ENCODE measurements at regions not wholly inside any gene's neighbourhood (a gene's known extent, or its start where the extent isn't known, plus 50 kb on each side); places are given as distances from the start of the nearest gene placed in this dataset.

DNA sequence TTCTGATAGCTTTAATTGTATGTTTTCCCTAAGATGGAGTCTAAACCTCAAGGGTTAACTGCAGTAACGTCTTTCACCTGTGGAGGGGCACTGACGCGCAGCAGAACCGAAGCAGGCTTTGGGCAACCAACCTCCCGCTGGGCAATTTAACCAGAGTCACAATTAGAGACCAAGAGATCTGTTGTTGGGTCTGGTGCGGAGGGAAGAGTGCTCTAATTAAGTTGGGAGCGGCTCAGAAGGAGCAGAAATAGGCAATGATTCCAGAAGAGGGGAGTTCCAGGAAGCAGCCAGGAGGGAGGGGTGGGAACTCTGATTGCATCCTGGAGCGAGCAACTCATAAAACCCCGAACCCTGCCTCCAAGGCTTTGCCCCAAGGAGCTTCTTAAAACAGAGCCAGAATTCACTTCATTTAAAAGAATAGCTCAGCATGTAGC is 245.8 kb downstream of the PAX3 start:
- Mint-ChIP-seq H3K9me3 (no peaks in the 10 kb centered on the region), H3K27ac (peak overlapping the region in 1 of 7 donors; percentile 42), H3K36me3 (no peaks in the 10 kb centered on the region), H3K27me3 (ENCODE audit: low read depth in 3 of 3) (peaks cover 8 to 16% (median 11%) of the 10 kb centered on the region in 3 donors), H3K4me1 (no peaks in the 10 kb centered on the region), H3K4me3 (no peak overlapping the region)
- no peak overlapping the region for H2AFZ ChIP-seq (ENCODE audit: insufficient read depth, low read depth, low read length, poor library complexity, severe bottlenecking)
- H3K4me3 ChIP-seq (replicated peaks in 1 of 3; ENCODE audit: low read depth in 2 of 3, low read length in 3 of 3), result no peak overlapping the region
- no peak overlapping the region for H3K27ac ChIP-seq (ENCODE audit: low read depth in 1 of 2, low read length in 2 of 2)
- H3K9me3 ChIP-seq (replicated peaks in 1 of 2; ENCODE audit: control insufficient read depth in 1 of 2, insufficient read depth in 1 of 2, low read length in 2 of 2), result no peaks in the 10 kb centered on the region
- no peak overlapping the region for H3K4me2 ChIP-seq (replicated peaks; ENCODE audit: extremely low read depth, low read length, poor library complexity, severe bottlenecking)
- no peaks in the 10 kb centered on the region for H3K79me2 ChIP-seq (ENCODE audit: insufficient read depth, low read length)
- no peak for DNase-seq
- H3K27me3 ChIP-seq (ENCODE audit: control insufficient read depth in 2 of 2, insufficient read depth in 2 of 2, low read length in 2 of 2), result peaks cover 19% of the 10 kb centered on the region in 2 donors
- TF ChIP-seq, protein P1, sequence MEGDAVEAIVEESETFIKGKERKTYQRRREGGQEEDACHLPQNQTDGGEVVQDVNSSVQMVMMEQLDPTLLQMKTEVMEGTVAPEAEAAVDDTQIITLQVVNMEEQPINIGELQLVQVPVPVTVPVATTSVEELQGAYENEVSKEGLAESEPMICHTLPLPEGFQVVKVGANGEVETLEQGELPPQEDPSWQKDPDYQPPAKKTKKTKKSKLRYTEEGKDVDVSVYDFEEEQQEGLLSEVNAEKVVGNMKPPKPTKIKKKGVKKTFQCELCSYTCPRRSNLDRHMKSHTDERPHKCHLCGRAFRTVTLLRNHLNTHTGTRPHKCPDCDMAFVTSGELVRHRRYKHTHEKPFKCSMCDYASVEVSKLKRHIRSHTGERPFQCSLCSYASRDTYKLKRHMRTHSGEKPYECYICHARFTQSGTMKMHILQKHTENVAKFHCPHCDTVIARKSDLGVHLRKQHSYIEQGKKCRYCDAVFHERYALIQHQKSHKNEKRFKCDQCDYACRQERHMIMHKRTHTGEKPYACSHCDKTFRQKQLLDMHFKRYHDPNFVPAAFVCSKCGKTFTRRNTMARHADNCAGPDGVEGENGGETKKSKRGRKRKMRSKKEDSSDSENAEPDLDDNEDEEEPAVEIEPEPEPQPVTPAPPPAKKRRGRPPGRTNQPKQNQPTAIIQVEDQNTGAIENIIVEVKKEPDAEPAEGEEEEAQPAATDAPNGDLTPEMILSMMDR (IDR thresholded peaks at IDR 0.05), result no peak
- H3K36me3 ChIP-seq (replicated peaks in 1 of 2; ENCODE audit: control insufficient read depth in 1 of 2, insufficient read depth in 2 of 2, low read length in 2 of 2), result no peaks in the 10 kb centered on the region
- H4K20me1 ChIP-seq (ENCODE audit: insufficient read depth, low read length), result no peaks in the 10 kb centered on the region
- intact Hi-C loops (cut with micrococcal nuclease), result loop anchor here in 1 of 2 donors (10.0 kb wide), 1 partner anchor 512 kb away; no protein-coding TSS in a partner anchor
- H3K9ac ChIP-seq (ENCODE audit: insufficient read depth, low read length, poor library complexity, severe bottlenecking), result no peak overlapping the region
- no peaks in the 10 kb centered on the region for H3K4me1 ChIP-seq (ENCODE audit: control insufficient read depth in 1 of 2, insufficient read depth in 2 of 2, low read length in 2 of 2)
- 4% methylated on average over 5 of the region's 9 CpGs for WGBS (ENCODE audit: insufficient coverage)

DNA sequence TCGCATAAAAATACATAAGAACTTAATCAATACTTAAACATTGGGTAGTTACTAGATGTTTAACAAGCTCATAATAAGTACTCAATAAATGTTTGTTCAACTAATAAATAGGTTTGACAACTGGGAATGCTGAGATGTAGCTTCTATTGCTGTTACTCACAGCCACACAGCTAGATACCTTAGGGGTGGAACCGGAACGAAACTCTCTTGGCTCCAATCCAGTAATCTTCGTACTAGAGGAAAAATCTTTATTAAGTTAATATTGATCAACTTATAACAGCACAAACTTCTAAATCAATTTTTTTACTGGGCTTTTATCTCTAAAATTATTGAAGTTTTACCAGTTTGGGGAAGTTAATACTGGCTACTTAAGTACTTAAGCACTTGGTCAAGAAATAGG is 247.8 kb downstream of the PAX3 start:
- H3K27me3 ChIP-seq (ENCODE audit: control insufficient read depth in 2 of 2, insufficient read depth in 2 of 2, low read length in 2 of 2), result peaks cover 11 to 17% of the 10 kb centered on the region in 2 donors
- no peak overlapping the region for H2AFZ ChIP-seq (ENCODE audit: insufficient read depth, low read depth, low read length, poor library complexity, severe bottlenecking)
- H3K4me2 ChIP-seq (replicated peaks; ENCODE audit: extremely low read depth, low read length, poor library complexity, severe bottlenecking), result no peak overlapping the region
- H3K4me3 ChIP-seq (replicated peaks in 1 of 3; ENCODE audit: low read depth in 2 of 3, low read length in 3 of 3), result no peak overlapping the region
- Mint-ChIP-seq H3K27me3 (ENCODE audit: low read depth in 3 of 3) (peaks cover 6 to 18% (median 11%) of the 10 kb centered on the region in 3 donors), H3K4me3 (no peak overlapping the region), H3K36me3 (no peaks in the 10 kb centered on the region), H3K27ac (no peak overlapping the region), H3K4me1 (no peaks in the 10 kb centered on the region), H3K9me3 (no peaks in the 10 kb centered on the region)
- H4K20me1 ChIP-seq (ENCODE audit: insufficient read depth, low read length), result no peaks in the 10 kb centered on the region
- no peaks in the 10 kb centered on the region for H3K9me3 ChIP-seq (replicated peaks in 1 of 2; ENCODE audit: control insufficient read depth in 1 of 2, insufficient read depth in 1 of 2, low read length in 2 of 2)
- intact Hi-C loops (cut with micrococcal nuclease), result loop anchor here in 1 of 2 donors (10.0 kb wide), 1 partner anchor 514 kb away; no protein-coding TSS in a partner anchor
- no peaks in the 10 kb centered on the region for H3K36me3 ChIP-seq (replicated peaks in 1 of 2; ENCODE audit: control insufficient read depth in 1 of 2, insufficient read depth in 2 of 2, low read length in 2 of 2)
- H3K9ac ChIP-seq (ENCODE audit: insufficient read depth, low read length, poor library complexity, severe bottlenecking), result no peak overlapping the region
- H3K79me2 ChIP-seq (ENCODE audit: insufficient read depth, low read length), result no peaks in the 10 kb centered on the region
- TF ChIP-seq, protein P1 (IDR thresholded peaks at IDR 0.05), result no peak
- DNase-seq, result no peak
- no CpG with 5 or more reads among the region's 4 CpGs for WGBS (ENCODE audit: insufficient coverage)
- no peaks in the 10 kb centered on the region for H3K4me1 ChIP-seq (ENCODE audit: control insufficient read depth in 1 of 2, insufficient read depth in 2 of 2, low read length in 2 of 2)
- no peak overlapping the region for H3K27ac ChIP-seq (ENCODE audit: low read depth in 1 of 2, low read length in 2 of 2)

Data from CD14-positive monocyte (primary cell).